Ishikawa (cell line): ENCODE measurements at regions not wholly inside any gene's neighbourhood (a gene's known extent, or its start where the extent isn't known, plus 50 kb on each side); places are given as distances from the start of the nearest gene placed in this dataset.

Source experiments
- CEBPB ChIP-seq: IDR thresholded peaks from 2 replicates; pipeline ENCODE4 v1.6.1; 2012
- CREB1 ChIP-seq: IDR thresholded peaks from 2 replicates; pipeline ENCODE4 v1.6.1; 2012; ENCODE audit warnings: low read depth
- EGR1 ChIP-seq: IDR thresholded peaks from 2 replicates; pipeline ENCODE4 v1.6.1; 2012
- EP300 ChIP-seq: IDR thresholded peaks from 2 replicates; pipeline ENCODE4 v1.6.1; 2012; ENCODE audit warnings: borderline replicate concordance
- FOXM1 ChIP-seq: IDR thresholded peaks from 2 replicates; pipeline ENCODE4 v1.6.1; 2012; ENCODE audit warnings: low read depth, borderline replicate concordance
- MAX ChIP-seq: IDR thresholded peaks from 2 replicates; pipeline ENCODE4 v1.6.1; 2012
- NFIC ChIP-seq: IDR thresholded peaks from 2 replicates; pipeline ENCODE4 v1.6.1; 2012
- RAD21 ChIP-seq: IDR thresholded peaks from 2 replicates; pipeline ENCODE4 v1.6.1; 2012; ENCODE audit warnings: low read depth
- REST ChIP-seq: IDR thresholded peaks from 2 replicates; pipeline ENCODE4 v1.6.1; 2012; ENCODE audit warnings: low read depth, mild to moderate bottlenecking
- TAF1 ChIP-seq: IDR thresholded peaks from 2 replicates; pipeline ENCODE4 v1.6.1; 2012; ENCODE audit warnings: low read depth, mild to moderate bottlenecking
- TCF12 ChIP-seq: IDR thresholded peaks from 2 replicates; pipeline ENCODE4 v1.6.1; 2012; ENCODE audit warnings: low read depth
- TEAD4 ChIP-seq: IDR thresholded peaks from 2 replicates; pipeline ENCODE4 v1.6.1; 2012
- YY1 ChIP-seq: IDR thresholded peaks from 2 replicates; pipeline ENCODE4 v1.6.1; 2012; ENCODE audit warnings: low read depth
- ZBTB7A ChIP-seq: IDR thresholded peaks from 2 replicates; pipeline ENCODE4 v1.6.1; 2012; ENCODE audit warnings: low read depth
- TF ChIP-seq, protein P1 (sequence below): IDR thresholded peaks from 2 replicates; pipeline ENCODE4 v1.6.1; 2012

- TF ChIP-seq NFIC (no peak), TAF1 (no peak), ZBTB7A (no peak), FOXM1 (no peak), EP300 (no peak), YY1 (no peak), REST (no peak), CEBPB (no peak), EGR1 (no peak), TCF12 (no peak), TEAD4 (no peak), MAX (no peak), CREB1 (no peak)
- TF ChIP-seq, protein P1, sequence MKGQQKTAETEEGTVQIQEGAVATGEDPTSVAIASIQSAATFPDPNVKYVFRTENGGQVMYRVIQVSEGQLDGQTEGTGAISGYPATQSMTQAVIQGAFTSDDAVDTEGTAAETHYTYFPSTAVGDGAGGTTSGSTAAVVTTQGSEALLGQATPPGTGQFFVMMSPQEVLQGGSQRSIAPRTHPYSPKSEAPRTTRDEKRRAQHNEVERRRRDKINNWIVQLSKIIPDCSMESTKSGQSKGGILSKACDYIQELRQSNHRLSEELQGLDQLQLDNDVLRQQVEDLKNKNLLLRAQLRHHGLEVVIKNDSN = no peak
Observed at GRCh38 chr3:83971666-83972065, 987.1 kb upstream of the CADM2 start.

- no peak for TF ChIP-seq ZBTB7A
- TF ChIP-seq EGR1 = no peak
- TF ChIP-seq CREB1 = no peak
- TF ChIP-seq TAF1 = no peak
- TF ChIP-seq FOXM1 = no peak
Observed at GRCh38 chr3:84008623-84009022, 950.2 kb upstream of the CADM2 start.

- TF ChIP-seq TCF12 (no peak), YY1 (no peak), FOXM1 (no peak), EP300 (no peak), EGR1 (no peak), MAX (no peak), CEBPB (no peak), CREB1 (no peak), REST (no peak), ZBTB7A (no peak), TEAD4 (no peak)
Observed at GRCh38 chr3:84023842-84024241, 934.9 kb upstream of the CADM2 start.

GRCh38 chr3:84039099-84039498, 919.7 kb upstream of the CADM2 start:
- TF ChIP-seq EP300 (no peak), TEAD4 (no peak), RAD21 (no peak), CREB1 (no peak), MAX (no peak), YY1 (no peak)

- no peak for TF ChIP-seq FOXM1
- TF ChIP-seq CEBPB = no peak
- no peak for TF ChIP-seq EP300
- TF ChIP-seq TAF1 = no peak
- no peak for TF ChIP-seq YY1
- no peak for TF ChIP-seq TEAD4
- TF ChIP-seq MAX = no peak
- TF ChIP-seq TCF12 = no peak
- no peak for TF ChIP-seq NFIC
- TF ChIP-seq, protein P1 = no peak
- no peak for TF ChIP-seq REST
- no peak for TF ChIP-seq ZBTB7A
- no peak for TF ChIP-seq CREB1
- TF ChIP-seq RAD21 = no peak
- no peak for TF ChIP-seq EGR1
Observed at GRCh38 chr3:84042399-84043106, 916.2 kb upstream of the CADM2 start.
